ENCODE measurements at regions not wholly inside any gene's neighbourhood (a gene's known extent, or its start where the extent isn't known, plus 50 kb on each side); places are given as distances from the start of the nearest gene placed in this dataset.
"Not testable (repeated sequence)": the region's sequence is repeated elsewhere in the genome, so short reads cannot be mapped to it uniquely, and the experiment has no call there.

GRCh38 chr1:197994907-197995407 is 77.8 kb downstream of the LHX9 start:
- H3K4me3 ChIP-seq (ENCODE audit: low read depth, low read length): no peak overlapping the region
- in situ Hi-C loops (cut with HindIII; ENCODE audit: low pct_ligation_motif_present, low sequenced_read_pairs): no loop called here
- no peaks in the 10 kb centered on the region for H3K36me3 ChIP-seq (replicated peaks)
- no peaks in the 10 kb centered on the region for H3K27me3 ChIP-seq (replicated peaks)
- TF ChIP-seq CTCF (IDR thresholded peaks at IDR 0.05; ENCODE audit: low read depth, low read length, missing control alignments): no peak
- no peak for DNase-seq
- H3K27ac ChIP-seq: no peak overlapping the region

DNA sequence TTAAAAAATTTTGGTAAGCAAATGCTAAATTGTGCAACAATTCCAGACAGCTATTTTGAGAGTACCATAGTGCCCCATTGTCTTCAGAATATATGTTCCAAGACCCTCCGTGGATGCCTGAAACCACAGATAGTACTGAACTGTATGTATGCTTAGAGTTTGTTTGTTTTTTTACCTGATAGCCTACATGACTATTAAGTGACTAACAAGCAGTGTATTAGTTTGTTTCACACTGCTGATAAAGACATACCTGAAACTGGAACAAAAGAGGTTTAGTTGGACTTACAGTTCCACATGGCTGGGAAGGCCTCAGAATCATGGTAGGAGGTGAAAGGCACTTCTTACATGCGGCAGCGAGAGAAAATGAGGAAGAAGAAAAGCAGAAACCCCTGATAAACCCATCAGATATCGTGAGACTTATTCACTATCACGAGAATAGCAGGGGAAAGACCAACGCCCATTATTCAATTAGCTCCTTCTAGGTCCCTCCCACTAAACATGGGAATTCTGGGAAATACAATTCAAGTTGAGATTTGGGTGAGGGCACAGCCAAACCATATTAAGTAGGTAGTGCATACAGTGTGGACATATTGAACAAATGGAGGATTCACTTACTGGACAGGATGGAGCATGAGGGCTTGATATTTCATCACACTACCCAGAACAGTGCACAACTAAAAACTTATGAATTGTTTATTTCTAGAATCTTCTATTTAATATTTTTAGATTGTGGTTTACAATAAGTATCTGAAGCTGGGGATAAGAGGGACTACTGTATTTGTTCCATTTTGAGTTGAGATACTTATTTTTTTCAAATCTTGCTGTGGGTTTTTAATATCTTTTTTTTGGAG is 78.5 kb downstream of the LHX9 start:
- in situ Hi-C loops (cut with HindIII; ENCODE audit: low pct_ligation_motif_present, low sequenced_read_pairs): no loop called here
- no peak for DNase-seq
- Histone ChIP-seq H3K27ac (no peak overlapping the region), H3K4me3 (ENCODE audit: low read depth, low read length) (no peak overlapping the region), H3K27me3 (replicated peaks) (no peaks in the 10 kb centered on the region), H3K36me3 (replicated peaks) (no peaks in the 10 kb centered on the region)
- TF ChIP-seq CTCF (IDR thresholded peaks at IDR 0.05; ENCODE audit: low read depth, low read length, missing control alignments): no peak

- DNase-seq; H3K36me3 ChIP-seq (replicated peaks); H3K27ac ChIP-seq; H3K4me3 ChIP-seq (ENCODE audit: low read depth, low read length); H3K27me3 ChIP-seq (replicated peaks); in situ Hi-C loops (cut with HindIII; ENCODE audit: low pct_ligation_motif_present, low sequenced_read_pairs): not testable (repeated sequence)
These were observed 79.0 kb downstream of the LHX9 start for GRCh38 chr1:197996259-197996512.

DNA sequence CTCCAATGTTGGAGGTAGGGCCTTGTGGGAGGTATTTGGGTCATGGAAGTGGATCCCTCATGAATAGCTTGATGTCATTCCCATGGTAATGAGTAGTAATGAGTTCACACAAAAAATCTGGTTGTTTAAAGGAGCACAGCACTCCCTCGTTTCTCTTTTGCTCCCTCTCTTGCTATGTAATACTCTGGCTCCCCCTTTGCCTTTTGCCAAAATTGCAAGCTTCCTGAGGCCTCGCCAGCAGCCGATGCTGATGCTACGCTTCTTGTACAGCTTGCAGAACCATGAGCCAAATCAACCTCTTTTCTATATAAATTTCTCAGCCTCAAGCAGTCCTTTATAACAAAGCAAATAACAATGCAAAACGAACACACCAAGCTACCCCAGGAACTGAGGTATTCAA is 80.9 kb downstream of the LHX9 start:
- H3K27me3 ChIP-seq (replicated peaks): no peaks in the 10 kb centered on the region
- no peak for TF ChIP-seq CTCF (IDR thresholded peaks at IDR 0.05; ENCODE audit: low read depth, low read length, missing control alignments)
- no peak for DNase-seq
- H3K36me3 ChIP-seq (replicated peaks): no peaks in the 10 kb centered on the region
- no peak overlapping the region for H3K4me3 ChIP-seq (ENCODE audit: low read depth, low read length)
- in situ Hi-C loops (cut with HindIII; ENCODE audit: low pct_ligation_motif_present, low sequenced_read_pairs): no loop called here
- H3K27ac ChIP-seq: no peak overlapping the region

- Histone ChIP-seq H3K4me3 (ENCODE audit: low read depth, low read length) (no peak overlapping the region), H3K27ac (no peak overlapping the region), H3K27me3 (replicated peaks) (no peaks in the 10 kb centered on the region), H3K36me3 (replicated peaks) (no peaks in the 10 kb centered on the region)
- DNase-seq: no peak
- in situ Hi-C loops (cut with HindIII; ENCODE audit: low pct_ligation_motif_present, low sequenced_read_pairs): no loop called here
- no peak for TF ChIP-seq CTCF (IDR thresholded peaks at IDR 0.05; ENCODE audit: low read depth, low read length, missing control alignments)
These were observed 84.7 kb downstream of the LHX9 start for GRCh38 chr1:198001776-198002408.

GRCh38 chr1:198003468-198003867 is 86.3 kb downstream of the LHX9 start:
- Histone ChIP-seq H3K36me3 (replicated peaks) (no peaks in the 10 kb centered on the region), H3K27me3 (replicated peaks) (no peaks in the 10 kb centered on the region), H3K4me3 (ENCODE audit: low read depth, low read length) (no peak overlapping the region), H3K27ac (no peak overlapping the region)
- DNase-seq: no peak
- in situ Hi-C loops (cut with HindIII; ENCODE audit: low pct_ligation_motif_present, low sequenced_read_pairs): no loop called here
- no peak for TF ChIP-seq CTCF (IDR thresholded peaks at IDR 0.05; ENCODE audit: low read depth, low read length, missing control alignments)
